Ishikawa (cell line): ENCODE measurements at regions not wholly inside any gene's neighbourhood (a gene's known extent, or its start where the extent isn't known, plus 50 kb on each side); places are given as distances from the start of the nearest gene placed in this dataset.
A peak's percentile ranks its signal among the peaks of the same experiment; 100 is the strongest.

Experiments
- CEBPB ChIP-seq: IDR thresholded peaks from 2 replicates; pipeline ENCODE4 v1.6.1; 2012
- CREB1 ChIP-seq: IDR thresholded peaks from 2 replicates; pipeline ENCODE4 v1.6.1; 2012; ENCODE audit warnings: low read depth
- EP300 ChIP-seq: IDR thresholded peaks from 2 replicates; pipeline ENCODE4 v1.6.1; 2012; ENCODE audit warnings: borderline replicate concordance
- FOXM1 ChIP-seq: IDR thresholded peaks from 2 replicates; pipeline ENCODE4 v1.6.1; 2012; ENCODE audit warnings: low read depth, borderline replicate concordance
- NFIC ChIP-seq: IDR thresholded peaks from 2 replicates; pipeline ENCODE4 v1.6.1; 2012
- RAD21 ChIP-seq: IDR thresholded peaks from 2 replicates; pipeline ENCODE4 v1.6.1; 2012; ENCODE audit warnings: low read depth
- TAF1 ChIP-seq: IDR thresholded peaks from 2 replicates; pipeline ENCODE4 v1.6.1; 2012; ENCODE audit warnings: low read depth, mild to moderate bottlenecking
- TEAD4 ChIP-seq: IDR thresholded peaks from 2 replicates; pipeline ENCODE4 v1.6.1; 2012
- YY1 ChIP-seq: IDR thresholded peaks from 2 replicates; pipeline ENCODE4 v1.6.1; 2012; ENCODE audit warnings: low read depth
- ZBTB7A ChIP-seq: IDR thresholded peaks from 2 replicates; pipeline ENCODE4 v1.6.1; 2012; ENCODE audit warnings: low read depth
- TF ChIP-seq, protein P1 (sequence below): IDR thresholded peaks from 2 replicates; pipeline ENCODE4 v1.6.1; 2012
- TF ChIP-seq, protein P2 (sequence below): IDR thresholded peaks from 2 replicates; pipeline ENCODE4 v1.6.1; 2012; ENCODE audit warnings: low read depth, mild to moderate bottlenecking
- TF ChIP-seq, protein P3 (sequence below): IDR thresholded peaks from 2 replicates; pipeline ENCODE4 v1.6.1; 2012

DNA sequence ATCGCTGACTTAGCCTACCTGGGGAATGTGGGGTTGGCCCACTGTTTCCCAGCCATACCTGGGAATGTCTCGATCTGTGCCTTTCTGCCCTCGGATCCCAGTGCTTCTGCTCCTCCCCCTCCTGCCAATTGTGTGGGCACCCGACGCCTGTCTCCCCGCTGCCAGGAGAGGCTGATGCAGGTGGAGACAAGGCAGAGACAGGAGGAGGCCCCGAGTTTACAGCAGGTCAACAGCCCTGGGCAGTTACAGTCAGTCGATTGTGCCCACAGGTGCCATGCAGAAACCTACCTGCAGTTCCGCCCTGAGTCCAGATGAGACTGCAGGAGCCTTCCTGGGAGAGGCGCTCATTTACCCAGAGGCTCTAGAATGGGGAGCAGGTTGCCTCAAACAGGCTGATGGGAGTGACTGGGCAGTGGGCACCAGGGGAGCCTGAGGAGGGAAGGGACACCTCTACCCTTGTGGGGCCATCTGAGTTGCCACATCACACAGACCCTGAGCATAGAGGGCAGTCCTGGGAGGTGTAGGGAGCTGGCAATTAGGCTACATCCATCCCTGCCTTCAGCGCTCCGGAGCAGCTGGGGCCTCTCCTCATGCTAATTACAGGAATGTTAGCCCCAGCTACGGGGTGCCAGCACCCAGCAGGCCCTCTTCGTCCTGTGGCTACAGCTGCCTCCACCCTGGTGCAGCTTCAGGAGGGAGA, 300.1 kb downstream of the NDUFA10 start:
- TF ChIP-seq TAF1 (no peak), CEBPB (no peak), NFIC (no peak), EP300 (no peak), CREB1 (no peak), YY1 (no peak), TEAD4 (0 out of 2 replicates have a peak, but pooled peaks have one; percentile 24), RAD21 (no peak), ZBTB7A (no peak), FOXM1 (no peak)
- TF ChIP-seq, protein P1, sequence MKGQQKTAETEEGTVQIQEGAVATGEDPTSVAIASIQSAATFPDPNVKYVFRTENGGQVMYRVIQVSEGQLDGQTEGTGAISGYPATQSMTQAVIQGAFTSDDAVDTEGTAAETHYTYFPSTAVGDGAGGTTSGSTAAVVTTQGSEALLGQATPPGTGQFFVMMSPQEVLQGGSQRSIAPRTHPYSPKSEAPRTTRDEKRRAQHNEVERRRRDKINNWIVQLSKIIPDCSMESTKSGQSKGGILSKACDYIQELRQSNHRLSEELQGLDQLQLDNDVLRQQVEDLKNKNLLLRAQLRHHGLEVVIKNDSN, result no peak
- TF ChIP-seq, protein P2, sequence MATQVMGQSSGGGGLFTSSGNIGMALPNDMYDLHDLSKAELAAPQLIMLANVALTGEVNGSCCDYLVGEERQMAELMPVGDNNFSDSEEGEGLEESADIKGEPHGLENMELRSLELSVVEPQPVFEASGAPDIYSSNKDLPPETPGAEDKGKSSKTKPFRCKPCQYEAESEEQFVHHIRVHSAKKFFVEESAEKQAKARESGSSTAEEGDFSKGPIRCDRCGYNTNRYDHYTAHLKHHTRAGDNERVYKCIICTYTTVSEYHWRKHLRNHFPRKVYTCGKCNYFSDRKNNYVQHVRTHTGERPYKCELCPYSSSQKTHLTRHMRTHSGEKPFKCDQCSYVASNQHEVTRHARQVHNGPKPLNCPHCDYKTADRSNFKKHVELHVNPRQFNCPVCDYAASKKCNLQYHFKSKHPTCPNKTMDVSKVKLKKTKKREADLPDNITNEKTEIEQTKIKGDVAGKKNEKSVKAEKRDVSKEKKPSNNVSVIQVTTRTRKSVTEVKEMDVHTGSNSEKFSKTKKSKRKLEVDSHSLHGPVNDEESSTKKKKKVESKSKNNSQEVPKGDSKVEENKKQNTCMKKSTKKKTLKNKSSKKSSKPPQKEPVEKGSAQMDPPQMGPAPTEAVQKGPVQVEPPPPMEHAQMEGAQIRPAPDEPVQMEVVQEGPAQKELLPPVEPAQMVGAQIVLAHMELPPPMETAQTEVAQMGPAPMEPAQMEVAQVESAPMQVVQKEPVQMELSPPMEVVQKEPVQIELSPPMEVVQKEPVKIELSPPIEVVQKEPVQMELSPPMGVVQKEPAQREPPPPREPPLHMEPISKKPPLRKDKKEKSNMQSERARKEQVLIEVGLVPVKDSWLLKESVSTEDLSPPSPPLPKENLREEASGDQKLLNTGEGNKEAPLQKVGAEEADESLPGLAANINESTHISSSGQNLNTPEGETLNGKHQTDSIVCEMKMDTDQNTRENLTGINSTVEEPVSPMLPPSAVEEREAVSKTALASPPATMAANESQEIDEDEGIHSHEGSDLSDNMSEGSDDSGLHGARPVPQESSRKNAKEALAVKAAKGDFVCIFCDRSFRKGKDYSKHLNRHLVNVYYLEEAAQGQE, result no peak
- TF ChIP-seq, protein P3, sequence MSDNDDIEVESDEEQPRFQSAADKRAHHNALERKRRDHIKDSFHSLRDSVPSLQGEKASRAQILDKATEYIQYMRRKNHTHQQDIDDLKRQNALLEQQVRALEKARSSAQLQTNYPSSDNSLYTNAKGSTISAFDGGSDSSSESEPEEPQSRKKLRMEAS, result no peak
